CD4-positive, alpha-beta memory T cell (primary cell): ENCODE measurements at regions not wholly inside any gene's neighbourhood (a gene's known extent, or its start where the extent isn't known, plus 50 kb on each side); places are given as distances from the start of the nearest gene placed in this dataset.

Experiments used
- CTCF ChIA-PET: fragments of 350-600 bp; sonication (Branson Sonifier 250); formaldehyde crosslinking; loops from one replicate; lab custom pipeline; 2021; ENCODE audit warnings: inconsistent platforms; ENCODE audit not compliant: partially characterized antibody; lab: Charles Lee
- POLR2A ChIA-PET: fragments of 350-600 bp; sonication (Branson Sonifier 250); formaldehyde crosslinking; loops from one replicate; lab custom pipeline; 2021; ENCODE audit not compliant: partially characterized antibody; lab: Charles Lee
- DNase-seq, 5 donors: peaks; one replicate each; pipeline versions ENCODE4 v3.0.0 to v3.0.0-alpha.2; 2020 to 2022; ENCODE audit warnings: mixed read lengths in 1 of 5
- H3K27ac ChIP-seq: one replicate; pipeline ENCODE4 v1.7.0; 2013; ENCODE audit warnings: low read depth, low read length
- H3K27me3 ChIP-seq: 2 replicates; pipeline ENCODE4 v1.7.0; 2013; ENCODE audit warnings: mild to moderate bottlenecking, low read length, moderate library complexity; ENCODE audit not compliant: insufficient read depth
- H3K36me3 ChIP-seq: 2 replicates; pipeline ENCODE4 v1.7.0; 2013; ENCODE audit warnings: mild to moderate bottlenecking, low read length, moderate library complexity; ENCODE audit not compliant: insufficient read depth
- H3K4me1 ChIP-seq: 2 replicates; pipeline ENCODE4 v1.7.0; 2013; ENCODE audit warnings: mild to moderate bottlenecking, low read length, moderate library complexity; ENCODE audit not compliant: insufficient read depth
- H3K4me3 ChIP-seq, 2 donors: one replicate each; pipeline ENCODE4 v1.7.0; 2013; ENCODE audit warnings: low read length in 2 of 2, mild to moderate bottlenecking in 1 of 2
- H3K9me3 ChIP-seq, 2 donors: one replicate each; pipeline ENCODE4 v1.7.0; 2013; ENCODE audit warnings: low read length in 2 of 2, control low read depth in 1 of 2; ENCODE audit not compliant: control insufficient read depth in 1 of 2
- H3K27ac Mint-ChIP-seq, 7 donors: one replicate each; pipeline ENCODE4 v1.8.0; 2020 to 2021; ENCODE audit warnings: mixed read lengths in 7 of 7, mild to moderate bottlenecking in 6 of 7, inconsistent platforms in 3 of 7, moderate library complexity in 3 of 7
- H3K27me3 Mint-ChIP-seq, 2 donors: one replicate each; pipeline ENCODE4 v1.8.0; 2020 to 2021; ENCODE audit warnings: mixed read lengths in 2 of 2
- H3K36me3 Mint-ChIP-seq, 2 donors: one replicate each; pipeline ENCODE4 v1.8.0; 2020 to 2021; ENCODE audit warnings: mixed read lengths in 2 of 2, inconsistent platforms in 1 of 2, mild to moderate bottlenecking in 1 of 2
- H3K4me1 Mint-ChIP-seq, 4 donors: one replicate each; pipeline ENCODE4 v1.8.0; 2020 to 2021; ENCODE audit warnings: mixed read lengths in 4 of 4, mild to moderate bottlenecking in 1 of 4
- H3K4me3 Mint-ChIP-seq, 8 donors: one replicate each; pipeline ENCODE4 v1.8.0; 2020 to 2021; ENCODE audit warnings: mixed read lengths in 8 of 8, mild to moderate bottlenecking in 7 of 8, moderate library complexity in 6 of 8, inconsistent platforms in 3 of 8
- H3K9me3 Mint-ChIP-seq, 8 donors: one replicate each; pipeline ENCODE4 v1.8.0; 2020 to 2021; ENCODE audit warnings: mixed read lengths in 8 of 8, mild to moderate bottlenecking in 5 of 8, inconsistent platforms in 3 of 8, moderate library complexity in 1 of 8
- intact Hi-C: fragments of 100-400 bp; cut with micrococcal nuclease; formaldehyde crosslinking; loops from one replicate; pipeline ENCODE4 v1.15.1; 2023

DNA sequence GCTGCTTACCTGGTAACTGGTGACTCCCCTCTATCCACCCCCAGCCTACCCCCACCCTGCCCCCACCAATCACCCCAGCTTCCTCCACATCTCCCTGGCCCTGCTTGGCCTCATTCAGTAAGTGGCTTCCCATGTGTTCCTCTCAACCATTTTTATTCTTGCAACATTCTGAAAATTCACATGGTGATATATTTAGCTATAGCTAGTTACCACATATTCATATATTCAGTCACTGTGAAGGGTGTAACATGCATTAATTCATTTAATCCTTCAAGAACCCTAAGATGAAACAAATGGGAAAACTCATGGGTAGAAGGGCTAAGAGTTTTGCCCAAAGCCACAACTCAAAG is 95.4 kb upstream of the CEP85L start:
- Mint-ChIP-seq H3K36me3 (no peaks in the 10 kb centered on the region), H3K27ac (no peak overlapping the region), H3K4me1 (peaks cover 14 to 28% (median 21%) of the 10 kb centered on the region in 4 donors), H3K27me3 (no peaks in the 10 kb centered on the region), H3K4me3 (no peak overlapping the region), H3K9me3 (peaks cover 0 to 3% (median 0%) of the 10 kb centered on the region in 8 donors)
- Histone ChIP-seq H3K27me3 (no peaks in the 10 kb centered on the region), H3K4me3 (no peak overlapping the region), H3K27ac (no peak overlapping the region), H3K4me1 (peaks cover 10% of the 10 kb centered on the region), H3K9me3 (no peaks in the 10 kb centered on the region), H3K36me3 (no peaks in the 10 kb centered on the region)
- intact Hi-C loops, result no loop called here
- CTCF ChIA-PET, result interaction anchor here (1.0 kb wide), 1 partner anchor 182 kb away, joined by 4 read pairs; no protein-coding TSS in a partner anchor
- POLR2A ChIA-PET, result no interaction called here
- no peak for DNase-seq

DNA sequence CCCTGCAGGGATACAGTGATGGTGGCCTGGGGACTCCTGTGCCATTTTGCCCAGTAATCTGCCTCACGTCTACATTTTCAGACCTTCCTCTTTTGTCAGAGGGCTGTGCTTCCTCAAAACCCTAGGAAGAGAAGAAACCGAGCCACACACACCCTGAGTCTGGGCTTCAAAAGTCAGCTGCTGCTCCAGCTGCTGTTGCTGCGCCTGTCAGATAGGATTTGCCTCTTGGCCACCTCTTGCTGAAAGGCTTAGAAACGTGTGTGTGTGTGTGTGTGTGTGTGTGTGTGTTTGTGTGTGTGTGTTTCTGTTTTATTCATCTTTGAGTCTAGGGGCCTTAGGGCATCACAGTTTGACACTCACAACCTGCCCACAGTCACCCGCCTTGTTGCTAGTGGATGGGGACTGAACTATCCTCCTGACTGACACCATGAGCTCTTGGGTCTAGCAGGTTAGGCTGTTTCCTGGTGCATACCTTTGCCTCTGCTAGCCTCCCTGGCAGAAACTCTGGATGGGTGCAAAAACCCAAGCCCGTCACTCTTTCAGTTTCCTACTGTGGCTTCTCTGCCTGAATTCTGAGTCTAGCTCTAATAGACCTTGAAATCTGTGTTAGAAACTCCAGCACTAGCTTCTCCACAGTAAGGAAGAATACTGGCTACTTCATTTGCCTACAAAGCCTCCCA is 94.9 kb upstream of the CEP85L start:
- H3K4me1 Mint-ChIP-seq, result peaks cover 14 to 28% (median 21%) of the 10 kb centered on the region in 4 donors
- Histone ChIP-seq H3K9me3 (no peaks in the 10 kb centered on the region), H3K4me1 (peaks cover 10% of the 10 kb centered on the region), H3K4me3 (no peak overlapping the region), H3K36me3 (no peaks in the 10 kb centered on the region), H3K27me3 (no peaks in the 10 kb centered on the region), H3K27ac (no peak overlapping the region)
- DNase-seq, result no peak
- H3K27me3 Mint-ChIP-seq, result no peaks in the 10 kb centered on the region
- intact Hi-C loops, result no loop called here
- H3K36me3 Mint-ChIP-seq, result no peaks in the 10 kb centered on the region
- peaks cover 0 to 2% (median 0%) of the 10 kb centered on the region in 8 donors for H3K9me3 Mint-ChIP-seq
- no peak overlapping the region for H3K4me3 Mint-ChIP-seq
- POLR2A ChIA-PET, result no interaction called here
- CTCF ChIA-PET, result interaction anchor here (1.0 kb wide), 1 partner anchor 181 kb away, joined by 4 read pairs; no protein-coding TSS in a partner anchor
- peak overlapping the region in 1 of 7 donors; percentile 73 for H3K27ac Mint-ChIP-seq

DNA sequence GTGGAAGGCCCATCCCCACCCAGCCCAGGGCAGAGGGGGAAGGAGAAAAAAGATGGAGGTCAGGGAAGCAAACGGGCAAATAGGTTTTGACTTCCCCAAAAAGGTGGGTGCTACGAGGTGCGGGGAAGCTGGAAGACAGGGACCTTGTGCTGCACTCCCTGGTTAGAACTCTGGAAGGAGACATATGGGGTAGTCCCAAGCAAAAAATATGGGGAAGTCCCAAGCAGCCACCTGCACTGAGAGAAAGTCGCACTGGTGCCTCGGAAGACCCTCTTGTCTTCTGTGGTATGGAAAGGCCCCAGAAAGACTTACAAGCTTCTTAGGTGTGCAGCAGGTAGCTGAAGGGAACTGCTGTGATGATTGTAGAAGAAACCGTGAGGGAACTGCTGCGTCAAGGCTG is 93.8 kb upstream of the CEP85L start:
- DNase-seq, result no peak
- intact Hi-C loops, result no loop called here
- Mint-ChIP-seq H3K4me1 (peaks cover 14 to 24% (median 18%) of the 10 kb centered on the region in 4 donors), H3K27me3 (no peaks in the 10 kb centered on the region), H3K36me3 (no peaks in the 10 kb centered on the region), H3K4me3 (no peak overlapping the region), H3K27ac (no peak overlapping the region), H3K9me3 (no peaks in the 10 kb centered on the region)
- CTCF ChIA-PET, result interaction anchor here (1.3 kb wide), 1 partner anchor 56 kb away, joined by 3 read pairs; no protein-coding TSS in a partner anchor
- Histone ChIP-seq H3K36me3 (no peaks in the 10 kb centered on the region), H3K9me3 (no peaks in the 10 kb centered on the region), H3K4me3 (no peak overlapping the region), H3K4me1 (peaks cover 10% of the 10 kb centered on the region), H3K27ac (no peak overlapping the region), H3K27me3 (no peaks in the 10 kb centered on the region)
- POLR2A ChIA-PET, result no interaction called here

DNA sequence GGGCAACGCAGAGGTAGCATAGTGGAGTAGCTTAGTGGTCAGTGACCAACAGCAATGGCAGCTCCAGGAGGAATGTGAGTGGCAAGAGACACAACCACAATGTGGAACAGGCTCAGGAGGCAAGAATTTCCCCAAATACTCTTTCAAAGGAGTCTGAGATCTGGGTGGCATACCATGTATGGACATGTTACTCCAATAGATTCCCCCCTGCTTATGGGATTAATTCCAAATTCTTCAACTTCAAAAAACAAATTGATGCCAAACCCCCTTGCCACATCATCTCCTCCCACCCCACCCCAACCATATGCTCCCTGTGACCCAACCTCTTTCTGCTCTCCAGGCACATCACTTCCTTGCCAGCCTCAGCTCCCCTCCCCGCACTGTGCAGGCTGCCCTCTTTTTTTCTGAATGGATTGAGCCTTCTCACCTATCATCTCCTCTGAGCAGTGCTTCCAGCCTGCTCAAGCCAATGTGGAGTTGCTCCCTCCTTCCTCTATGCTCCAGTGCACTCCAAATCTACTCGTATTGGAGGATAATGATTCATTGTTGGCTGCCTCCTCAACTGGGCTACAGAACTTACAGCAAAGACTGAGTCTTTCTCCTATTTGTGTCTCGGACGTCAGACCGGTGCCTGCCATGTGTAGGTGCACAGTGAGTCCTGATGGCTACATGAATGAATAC is 93.0 kb upstream of the CEP85L start:
- Histone ChIP-seq H3K27ac (no peak overlapping the region), H3K4me1 (peaks cover 10% of the 10 kb centered on the region), H3K4me3 (no peak overlapping the region), H3K27me3 (no peaks in the 10 kb centered on the region), H3K36me3 (no peaks in the 10 kb centered on the region), H3K9me3 (no peaks in the 10 kb centered on the region)
- Mint-ChIP-seq H3K36me3 (no peaks in the 10 kb centered on the region), H3K27ac (no peak overlapping the region), H3K27me3 (no peaks in the 10 kb centered on the region), H3K9me3 (no peaks in the 10 kb centered on the region), H3K4me1 (peaks cover 13 to 22% (median 17%) of the 10 kb centered on the region in 4 donors), H3K4me3 (no peak overlapping the region)
- POLR2A ChIA-PET, result interaction anchor here (1.0 kb wide), 1 partner anchor 26 kb away, joined by 3 read pairs; no protein-coding TSS in a partner anchor
- CTCF ChIA-PET, result interaction anchor here (1.3 kb wide), 1 partner anchor 56 kb away, joined by 3 read pairs; no protein-coding TSS in a partner anchor
- intact Hi-C loops, result no loop called here
- no peak for DNase-seq

DNA sequence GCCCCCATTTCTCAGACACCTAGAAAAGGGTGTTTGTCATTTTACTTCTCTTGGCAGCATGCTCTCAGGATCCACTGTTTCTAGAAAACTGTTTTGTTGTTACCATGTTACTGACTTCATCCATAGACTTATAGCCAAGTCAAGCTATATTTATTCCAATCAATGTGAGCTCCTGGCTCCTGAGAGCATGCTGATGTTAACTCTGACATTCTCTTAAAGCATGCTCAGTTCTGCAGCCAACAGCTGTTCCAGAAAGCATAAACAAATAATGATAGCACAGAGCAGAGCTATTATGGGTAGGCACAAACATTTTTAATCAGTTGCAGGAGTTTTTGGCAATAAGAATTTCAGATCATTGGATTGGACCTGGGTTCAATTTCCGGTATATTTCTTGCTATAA is 92.4 kb upstream of the CEP85L start:
- CTCF ChIA-PET, result no interaction called here
- DNase-seq, result no peak
- Mint-ChIP-seq H3K9me3 (no peaks in the 10 kb centered on the region), H3K4me1 (peaks cover 12 to 18% (median 14%) of the 10 kb centered on the region in 4 donors), H3K4me3 (no peak overlapping the region), H3K27me3 (no peaks in the 10 kb centered on the region), H3K27ac (no peak overlapping the region), H3K36me3 (no peaks in the 10 kb centered on the region)
- intact Hi-C loops, result no loop called here
- POLR2A ChIA-PET, result interaction anchor here (1.0 kb wide), 1 partner anchor 25 kb away, joined by 3 read pairs; no protein-coding TSS in a partner anchor
- H3K27ac ChIP-seq, result no peak overlapping the region
- peaks cover 10% of the 10 kb centered on the region for H3K4me1 ChIP-seq
- H3K27me3 ChIP-seq, result no peaks in the 10 kb centered on the region
- no peaks in the 10 kb centered on the region for H3K36me3 ChIP-seq
- H3K9me3 ChIP-seq, result no peaks in the 10 kb centered on the region
- H3K4me3 ChIP-seq, result no peak overlapping the region

DNA sequence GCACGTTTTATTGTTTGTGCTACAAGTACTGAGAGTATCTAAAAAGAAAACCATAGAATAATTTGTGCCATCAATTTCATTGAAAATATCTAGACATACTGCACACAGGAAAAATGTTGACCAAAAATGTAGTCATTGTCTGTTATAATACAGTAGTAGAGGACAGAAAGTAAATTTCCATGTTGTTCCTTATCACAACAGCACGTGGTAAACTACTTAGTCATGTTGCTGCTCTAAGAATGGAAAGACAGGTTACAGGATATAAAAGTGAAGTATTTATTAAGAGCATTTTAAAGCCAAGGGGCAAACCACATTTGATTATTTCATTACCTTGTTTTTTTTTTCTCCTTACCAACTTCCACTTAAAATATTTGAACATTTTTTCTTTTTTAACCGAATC is 89.0 kb upstream of the CEP85L start:
- H3K9me3 ChIP-seq, result no peaks in the 10 kb centered on the region
- CTCF ChIA-PET, result no interaction called here
- no peak overlapping the region for H3K4me3 ChIP-seq
- no peak overlapping the region for H3K27ac ChIP-seq
- H3K4me3 Mint-ChIP-seq, result no peak overlapping the region
- H3K27me3 Mint-ChIP-seq, result peaks cover 0 to 3% of the 10 kb centered on the region in 2 donors
- peaks cover 0 to 1% (median 0%) of the 10 kb centered on the region in 8 donors for H3K9me3 Mint-ChIP-seq
- DNase-seq, result no peak
- H3K27me3 ChIP-seq, result no peaks in the 10 kb centered on the region
- H3K27ac Mint-ChIP-seq, result no peak overlapping the region
- H3K36me3 Mint-ChIP-seq, result no peaks in the 10 kb centered on the region
- intact Hi-C loops, result no loop called here
- no peaks in the 10 kb centered on the region for H3K4me1 ChIP-seq
- H3K4me1 Mint-ChIP-seq, result peaks cover 2 to 12% (median 11%) of the 10 kb centered on the region in 4 donors
- POLR2A ChIA-PET, result interaction anchor here (0.6 to 0.7 kb wide), 2 partner anchors 31 to 145 kb away, joined by 3 to 5 read pairs; no protein-coding TSS in a partner anchor
- no peaks in the 10 kb centered on the region for H3K36me3 ChIP-seq

DNA sequence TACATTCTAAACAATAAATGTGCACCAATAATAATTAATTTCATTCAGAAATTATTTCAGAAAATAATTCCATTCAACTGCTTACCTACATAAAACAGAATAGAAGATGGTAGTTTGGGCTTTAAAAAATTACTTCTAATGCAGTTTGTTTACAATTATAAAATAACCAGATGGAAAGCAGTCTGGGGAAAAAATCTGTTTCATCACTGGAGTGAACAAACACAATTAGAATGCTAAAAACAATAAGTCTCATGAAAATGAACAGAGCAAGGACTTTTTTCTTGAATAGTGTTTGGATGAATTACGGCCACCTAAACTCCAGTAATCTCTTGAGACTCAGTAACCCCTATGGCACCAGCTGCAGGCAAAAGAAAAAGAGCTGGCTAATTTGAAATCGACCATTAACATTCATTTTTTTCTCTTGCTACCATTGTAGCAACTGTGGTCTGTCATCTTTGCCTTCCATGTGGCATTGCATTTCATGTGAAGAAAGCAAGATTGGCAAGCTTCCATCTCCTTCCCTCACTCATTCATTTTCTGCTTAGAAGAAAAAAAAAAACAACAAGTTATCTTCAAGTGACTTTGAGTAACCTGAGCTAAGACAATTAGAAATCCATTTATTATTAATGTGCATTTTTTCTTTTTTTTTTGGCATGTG is 88.4 kb upstream of the CEP85L start:
- intact Hi-C loops, result no loop called here
- peaks cover 6 to 17% (median 14%) of the 10 kb centered on the region in 4 donors for H3K4me1 Mint-ChIP-seq
- POLR2A ChIA-PET, result interaction anchor here (0.6 kb wide), 1 partner anchor 30 kb away, joined by 3 read pairs; no protein-coding TSS in a partner anchor

More for the DNA sequence above, 88.4 kb upstream of the CEP85L start:
- H3K27me3 Mint-ChIP-seq, result peaks cover 0 to 3% of the 10 kb centered on the region in 2 donors
- CTCF ChIA-PET, result no interaction called here
- Histone ChIP-seq H3K36me3 (no peaks in the 10 kb centered on the region), H3K27ac (no peak overlapping the region), H3K9me3 (no peaks in the 10 kb centered on the region), H3K4me3 (no peak overlapping the region), H3K27me3 (no peaks in the 10 kb centered on the region), H3K4me1 (no peaks in the 10 kb centered on the region)
- H3K36me3 Mint-ChIP-seq, result no peaks in the 10 kb centered on the region
- H3K27ac Mint-ChIP-seq, result no peak overlapping the region
- peaks cover 0 to 1% (median 0%) of the 10 kb centered on the region in 8 donors for H3K9me3 Mint-ChIP-seq
- H3K4me3 Mint-ChIP-seq, result no peak overlapping the region
- no peak for DNase-seq
